ENCODE measurements at regions not wholly inside any gene's neighbourhood (a gene's known extent, or its start where the extent isn't known, plus 50 kb on each side); places are given as distances from the start of the nearest gene placed in this dataset.

GRCh38 chr6:153621491-153621890 lies 417.5 kb upstream of the OPRM1 start:
- TF ChIP-seq POLR2A (IDR thresholded peaks at IDR 0.05) (no peak), POLR2AphosphoS5 (IDR thresholded peaks at IDR 0.05) (no peak), EP300 (IDR thresholded peaks at IDR 0.05) (no peak), CTCF (IDR thresholded peaks at IDR 0.05) (no peak)
- no peaks in the 10 kb centered on the region for H3K36me3 ChIP-seq

GRCh38 chr6:153621070-153621469 lies 418.0 kb upstream of the OPRM1 start:
- WGBS, 2 donors = 58 to 66% methylated on average over 5 of the region's 5 CpGs
- no peak overlapping the region for H3K4me3 ChIP-seq
- no peaks in the 10 kb centered on the region for H3K4me1 ChIP-seq
- H3K27me3 ChIP-seq = no peaks in the 10 kb centered on the region
- H3K9me3 ChIP-seq = no peaks in the 10 kb centered on the region
- H3K27ac ChIP-seq = no peak overlapping the region
- no peak for DNase-seq
- intact Hi-C loops (cut with DNase I) = no loop called here
- no peak for TF ChIP-seq EP300 (IDR thresholded peaks at IDR 0.05)
- TF ChIP-seq CTCF (IDR thresholded peaks at IDR 0.05) = no peak
- no peak for TF ChIP-seq POLR2A (IDR thresholded peaks at IDR 0.05)
- TF ChIP-seq POLR2AphosphoS5 (IDR thresholded peaks at IDR 0.05) = no peak
- no peaks in the 10 kb centered on the region for H3K36me3 ChIP-seq

More at GRCh38 chr6:153621491-153621890, 417.5 kb upstream of the OPRM1 start:
- WGBS, 2 donors = 93 to 98% methylated on average over 2 of the region's 2 CpGs
- DNase-seq = no peak
- Histone ChIP-seq H3K9me3 (no peaks in the 10 kb centered on the region), H3K27ac (no peak overlapping the region), H3K27me3 (no peaks in the 10 kb centered on the region), H3K4me1 (no peaks in the 10 kb centered on the region), H3K4me3 (no peak overlapping the region)
- intact Hi-C loops (cut with DNase I) = no loop called here

- Histone ChIP-seq H3K4me1 (no peaks in the 10 kb centered on the region), H3K36me3 (no peaks in the 10 kb centered on the region), H3K27ac (no peak overlapping the region), H3K9me3 (no peaks in the 10 kb centered on the region), H3K4me3 (no peak overlapping the region), H3K27me3 (no peaks in the 10 kb centered on the region)
- intact Hi-C loops (cut with DNase I) = no loop called here
- no peak for DNase-seq
- TF ChIP-seq POLR2AphosphoS5 (IDR thresholded peaks at IDR 0.05) (no peak), EP300 (IDR thresholded peaks at IDR 0.05) (no peak), POLR2A (IDR thresholded peaks at IDR 0.05) (no peak), CTCF (IDR thresholded peaks at IDR 0.05) (no peak)
- WGBS, 2 donors = 65 to 71% methylated on average over 8 of the region's 8 CpGs
Observed at GRCh38 chr6:153618371-153619322, 420.4 kb upstream of the OPRM1 start.

- Histone ChIP-seq H3K9me3 (no peaks in the 10 kb centered on the region), H3K27ac (no peak overlapping the region), H3K4me3 (no peak overlapping the region), H3K4me1 (no peaks in the 10 kb centered on the region), H3K36me3 (no peaks in the 10 kb centered on the region), H3K27me3 (no peaks in the 10 kb centered on the region)
- WGBS, 2 donors = 57 to 64% methylated on average over 6 of the region's 6 CpGs
- no peak for DNase-seq
- intact Hi-C loops (cut with DNase I) = no loop called here
- TF ChIP-seq CTCF (IDR thresholded peaks at IDR 0.05) = no peak
- TF ChIP-seq POLR2A (IDR thresholded peaks at IDR 0.05) = no peak
- TF ChIP-seq POLR2AphosphoS5 (IDR thresholded peaks at IDR 0.05) = no peak
- TF ChIP-seq EP300 (IDR thresholded peaks at IDR 0.05) = no peak
Observed at GRCh38 chr6:153616506-153616905, 422.5 kb upstream of the OPRM1 start.
